Brain pericyte (primary cell): ENCODE measurements at regions not wholly inside any gene's neighbourhood (a gene's known extent, or its start where the extent isn't known, plus 50 kb on each side); places are given as distances from the start of the nearest gene placed in this dataset.

Experiments used
- DNase-seq: peaks from one replicate; pipeline ENCODE4 v3.0.0-alpha.2; 2012; ENCODE audit warnings: low read depth, low spot score

- no peak for DNase-seq
These were observed 1048.8 kb upstream of the EEF2KMT start for GRCh38 chr16:6146356-6146755.

DNA sequence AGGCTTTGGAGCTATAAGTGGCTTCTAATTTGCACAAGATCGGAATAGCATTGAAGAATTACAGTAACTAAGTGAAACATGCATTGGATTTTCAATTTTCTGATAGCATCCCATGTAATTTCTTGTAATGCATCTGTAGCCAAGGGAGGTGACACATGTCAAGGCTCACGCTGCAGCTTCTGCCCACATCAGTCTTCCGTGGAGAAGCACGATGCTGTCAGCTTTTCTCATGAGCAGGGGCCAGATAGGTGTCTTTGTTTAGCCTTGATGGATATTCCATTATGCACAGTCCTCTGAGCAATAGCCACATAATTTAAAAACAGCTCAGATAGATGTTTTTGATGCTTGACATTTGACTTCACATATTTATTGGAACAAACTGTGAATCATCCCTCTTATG is 1046.9 kb upstream of the EEF2KMT start:
- no peak for DNase-seq

DNA sequence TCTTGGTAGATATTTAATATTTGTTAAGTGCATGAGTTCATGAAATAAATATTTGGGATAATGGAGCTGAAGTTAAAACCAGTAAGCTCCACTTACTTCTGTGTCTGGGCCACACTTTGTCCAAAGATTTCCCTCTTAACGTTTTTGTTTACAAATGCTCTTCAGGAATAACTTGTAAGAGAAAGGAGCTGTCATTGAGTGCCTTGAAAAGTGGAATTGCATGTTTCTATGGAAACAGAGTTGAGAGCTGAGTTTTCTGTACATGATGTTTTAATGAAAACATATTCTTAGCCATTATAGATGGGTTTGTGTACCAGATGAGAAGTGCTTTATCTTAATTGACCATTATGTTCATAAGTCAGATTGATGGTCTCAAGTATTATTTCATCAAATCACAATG is 1045.4 kb upstream of the EEF2KMT start:
- no peak for DNase-seq

DNA sequence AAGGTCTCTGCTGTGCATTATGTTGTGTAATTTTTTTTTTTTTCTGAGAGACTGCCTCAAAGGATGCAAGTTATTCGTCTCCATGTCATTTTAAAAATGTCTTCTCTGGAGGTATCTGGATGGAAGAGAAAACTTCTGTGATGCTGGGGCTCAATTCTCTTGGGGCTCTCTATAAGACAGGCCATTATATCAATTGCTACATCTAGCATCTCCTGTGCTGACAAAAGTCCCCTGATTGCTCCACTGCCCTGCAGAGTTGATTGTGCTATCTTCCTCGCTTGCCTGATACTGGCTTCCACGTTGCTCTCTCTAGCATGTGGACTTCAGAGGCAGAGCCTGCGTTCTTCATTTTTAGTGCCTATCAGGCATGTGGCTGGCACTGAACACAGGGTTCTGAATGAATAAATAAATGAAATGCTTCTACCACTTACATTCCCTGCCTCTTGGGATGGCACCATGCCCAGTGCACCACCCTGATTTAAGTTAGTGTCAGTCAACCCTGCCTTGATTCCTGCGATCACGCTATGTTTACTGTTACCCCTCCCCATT is 1035.5 kb upstream of the EEF2KMT start:
- no peak for DNase-seq

DNA sequence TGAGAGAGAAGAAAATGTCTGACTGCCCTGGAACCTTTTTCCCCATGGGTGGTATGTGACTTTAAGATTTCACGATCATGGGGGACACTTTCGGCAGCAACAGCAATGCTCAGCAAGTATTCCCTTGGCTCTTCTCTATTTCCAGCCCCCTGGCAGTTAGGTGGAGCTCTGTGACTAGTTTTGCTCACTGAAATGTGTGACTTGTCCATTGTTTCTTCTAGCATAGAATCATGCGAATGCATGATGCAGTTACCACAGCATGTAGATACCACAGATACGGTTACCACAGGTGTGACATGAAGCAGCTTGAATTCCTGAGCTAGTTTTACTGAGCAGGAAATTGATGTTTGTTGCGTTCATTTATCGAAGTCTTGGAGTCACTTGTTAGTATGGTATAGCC is 1034.5 kb upstream of the EEF2KMT start:
- no peak for DNase-seq

DNA sequence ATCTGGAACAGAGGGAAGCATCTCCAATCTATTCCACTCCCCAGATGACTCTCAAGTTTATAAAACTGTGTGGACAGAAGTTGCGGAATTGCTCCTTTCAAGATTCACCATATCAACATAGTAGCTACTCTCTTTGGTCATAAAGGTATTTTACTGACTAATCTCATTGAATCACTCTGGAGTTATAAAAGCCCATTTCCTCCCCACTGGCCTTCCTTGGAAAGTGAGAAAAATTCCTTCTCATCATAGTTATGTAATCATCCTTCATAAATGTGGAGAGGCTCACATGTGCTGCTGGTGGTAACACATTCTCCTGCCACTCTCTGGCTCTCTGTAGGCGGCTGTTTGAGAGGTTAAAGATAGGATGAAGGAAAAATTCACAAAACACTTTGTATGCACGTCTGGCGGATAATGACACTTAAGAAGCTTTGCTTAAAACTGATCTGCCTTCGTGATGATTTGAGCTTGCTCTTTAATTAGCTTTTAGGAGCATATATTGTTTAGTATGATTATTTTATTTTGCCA is 1034.0 kb upstream of the EEF2KMT start:
- DNase-seq, result no peak

- DNase-seq, result no peak
These were observed 1028.1 kb upstream of the EEF2KMT start for GRCh38 chr16:6125483-6126259.

GRCh38 chr16:6124136-6124535 is 1026.5 kb upstream of the EEF2KMT start:
- DNase-seq, result no peak

DNA sequence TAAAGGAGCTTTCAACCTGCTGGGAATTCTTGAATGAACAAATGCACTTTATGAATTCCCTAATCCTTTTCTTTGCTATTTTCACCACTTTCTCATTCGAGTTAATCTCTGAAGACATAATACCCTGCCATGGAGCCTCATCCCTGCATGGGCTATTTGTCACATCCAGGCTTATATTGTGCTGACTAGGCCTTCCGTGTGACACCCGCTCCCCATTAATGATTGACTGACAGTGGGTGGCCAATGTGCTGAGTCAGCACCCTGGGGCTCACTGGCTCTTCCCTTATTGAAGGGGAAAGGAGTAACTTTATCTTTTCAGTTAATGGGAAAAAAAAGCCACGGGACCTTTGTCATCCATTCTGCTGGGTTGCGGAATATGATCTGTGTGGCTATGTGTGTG is 1024.8 kb upstream of the EEF2KMT start:
- no peak for DNase-seq

DNA sequence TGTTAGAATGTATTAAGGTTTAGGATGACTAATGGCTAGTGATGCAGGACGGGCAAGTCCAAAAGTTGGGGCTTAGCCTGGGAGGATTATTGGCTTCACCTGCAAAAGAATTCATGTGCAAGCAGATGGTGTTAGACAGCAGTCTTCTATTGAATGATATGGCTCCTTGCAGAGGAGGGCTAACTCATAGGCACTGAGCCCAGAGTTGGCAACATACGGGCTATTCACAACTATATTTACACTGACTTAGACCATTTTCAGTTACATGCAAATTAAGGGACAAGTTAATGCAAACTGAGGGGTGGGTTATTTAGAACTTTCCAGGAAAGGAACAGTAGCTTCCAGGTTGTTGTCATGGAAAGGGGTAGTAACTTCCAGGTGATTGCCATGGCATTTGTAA is 1017.1 kb upstream of the EEF2KMT start:
- no peak for DNase-seq

DNA sequence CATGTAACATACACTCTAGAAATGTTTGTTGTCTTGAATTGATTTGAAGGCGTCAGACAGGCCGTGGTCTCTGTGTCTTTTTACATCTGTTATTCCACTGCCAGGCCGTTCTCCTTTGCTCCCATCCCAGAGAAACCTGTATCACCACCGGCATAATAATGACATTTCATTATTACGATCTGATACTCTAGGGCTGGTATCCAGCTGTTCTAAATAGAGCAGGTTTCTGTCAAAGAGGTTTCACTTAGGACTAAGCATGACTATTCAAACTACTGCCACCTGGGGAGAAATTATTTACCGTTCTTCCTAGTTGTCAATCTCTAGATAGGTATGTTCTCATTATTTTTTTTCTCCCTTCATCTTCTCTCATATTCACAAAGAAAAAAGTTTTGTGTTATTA is 1016.2 kb upstream of the EEF2KMT start:
- DNase-seq, result no peak

DNA sequence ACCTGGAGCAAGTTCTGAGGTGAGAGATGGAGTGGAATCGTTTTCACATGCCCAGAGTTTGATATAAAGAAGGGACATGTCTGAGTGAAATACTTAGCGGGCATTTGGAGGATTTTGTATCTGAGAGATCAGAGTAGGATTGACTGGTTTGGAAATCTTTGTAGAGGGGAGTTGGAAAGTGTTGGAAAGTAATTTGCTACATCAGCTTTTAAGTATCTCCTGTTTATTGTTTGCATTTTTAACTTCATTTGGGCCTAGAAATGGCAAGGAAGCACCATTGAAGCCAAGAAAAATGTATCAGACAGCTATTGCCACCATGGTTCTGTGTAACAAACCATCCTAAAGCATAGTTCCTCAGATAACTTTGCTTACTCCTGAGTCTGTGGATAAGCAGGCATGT is 1015.1 kb upstream of the EEF2KMT start:
- no peak for DNase-seq

DNA sequence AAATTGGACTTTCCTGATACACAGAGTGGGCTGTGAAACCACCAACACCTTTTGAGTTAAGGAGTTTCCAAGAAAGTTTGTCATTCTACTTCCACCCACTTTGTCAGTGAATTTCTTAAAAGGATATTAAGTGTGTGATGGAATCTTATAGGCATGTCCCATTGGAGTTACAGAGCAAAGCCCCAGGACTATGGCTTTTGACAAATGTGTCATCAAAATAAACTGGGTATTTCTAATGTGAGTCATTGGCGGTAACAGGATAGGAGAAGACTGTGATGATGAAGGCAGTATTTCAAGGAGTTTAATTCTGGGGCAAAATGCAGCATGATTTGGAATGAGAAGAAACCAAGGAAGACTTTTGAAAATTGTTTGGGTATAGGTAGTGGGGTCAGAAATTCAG is 1013.8 kb upstream of the EEF2KMT start:
- no peak for DNase-seq

- DNase-seq, result no peak
These were observed 1012.8 kb upstream of the EEF2KMT start for GRCh38 chr16:6110346-6110745.

DNA sequence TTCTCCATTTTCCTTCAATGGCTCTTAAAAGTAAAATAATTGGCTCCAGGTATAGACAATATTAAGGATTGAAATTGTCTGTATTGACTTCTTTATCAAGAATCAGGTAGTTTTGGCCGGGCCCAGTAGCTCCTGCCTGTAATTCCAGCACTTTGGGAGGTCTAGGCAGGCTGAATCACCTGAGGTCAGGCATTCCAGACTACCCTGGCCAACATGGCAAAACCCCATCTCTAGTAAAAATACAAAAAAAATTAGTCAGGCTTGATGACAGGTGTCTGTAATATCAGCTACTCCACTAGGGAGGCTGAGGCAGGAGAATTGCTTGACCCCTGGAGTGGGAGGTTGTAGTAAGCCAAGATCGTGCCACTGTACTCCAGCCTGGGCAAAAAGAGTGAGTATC is 1008.5 kb upstream of the EEF2KMT start:
- no peak for DNase-seq

DNA sequence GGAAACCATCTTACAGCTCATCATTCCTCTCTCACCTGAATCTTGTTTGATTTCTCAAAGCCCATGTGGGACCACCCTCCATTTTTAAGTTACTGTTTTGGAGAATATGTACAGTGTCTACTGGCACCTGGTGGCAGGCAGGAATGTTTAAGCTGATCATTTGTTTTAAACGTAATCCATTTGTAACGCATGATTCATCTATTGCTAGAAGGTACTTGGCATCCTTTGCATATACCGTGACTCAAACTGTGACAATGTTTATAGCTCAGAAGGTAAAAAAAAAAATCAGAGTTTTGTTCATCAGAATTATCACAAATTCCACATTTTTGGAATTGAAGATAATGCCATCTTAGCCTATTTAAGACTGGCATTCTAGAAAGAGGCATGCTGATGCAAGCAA is 1007.5 kb upstream of the EEF2KMT start:
- no peak for DNase-seq

GRCh38 chr16:6104428-6104827 is 1006.8 kb upstream of the EEF2KMT start:
- no peak for DNase-seq

DNA sequence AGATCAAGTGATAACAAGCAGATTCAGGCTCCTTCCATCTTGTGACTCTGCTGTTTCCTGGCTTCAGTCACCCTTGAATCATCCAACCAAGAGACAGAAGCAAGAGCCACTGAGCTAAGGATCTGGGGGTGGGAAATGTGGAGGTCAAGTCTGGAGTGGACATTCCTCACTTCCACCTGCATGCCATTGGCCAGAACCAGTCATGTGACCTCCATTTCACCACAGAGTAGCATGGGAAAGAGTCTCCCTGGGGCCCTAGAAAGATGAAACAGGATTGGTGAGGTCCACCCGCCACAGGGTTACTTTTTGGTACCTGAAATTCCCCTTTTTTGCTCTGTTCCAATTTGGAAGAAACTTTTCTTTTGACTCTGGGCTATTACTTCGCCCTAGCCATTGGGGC is 1006.0 kb upstream of the EEF2KMT start:
- no peak for DNase-seq

- no peak for DNase-seq
These were observed 1001.5 kb upstream of the EEF2KMT start for GRCh38 chr16:6099102-6099501.

- no peak for DNase-seq
These were observed 999.5 kb upstream of the EEF2KMT start for GRCh38 chr16:6096931-6097670.

DNA sequence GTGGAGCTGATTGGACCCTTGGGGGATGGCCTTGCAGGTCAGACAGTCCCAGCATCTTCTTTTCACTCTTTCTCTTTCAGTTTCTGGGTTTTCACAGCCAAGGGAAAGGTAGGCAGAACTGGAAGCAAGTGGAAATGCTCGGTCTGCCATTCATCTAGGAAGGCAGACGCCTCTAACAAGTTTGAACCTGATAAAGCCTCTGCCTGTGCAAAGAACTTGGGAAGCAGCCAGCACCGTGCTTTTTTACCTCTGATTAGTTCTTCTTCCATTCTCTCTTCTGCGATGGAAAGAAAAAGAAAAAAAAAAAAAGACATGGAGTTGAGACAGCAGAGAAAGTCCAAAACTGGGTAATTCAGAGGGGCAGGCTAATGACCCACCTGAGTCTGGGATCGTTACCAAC is 997.8 kb upstream of the EEF2KMT start:
- no peak for DNase-seq

GRCh38 chr16:6091021-6091420 is 993.4 kb upstream of the EEF2KMT start:
- DNase-seq, result no peak
